KMS-11 (cell line): ENCODE measurements at regions not wholly inside any gene's neighbourhood (a gene's known extent, or its start where the extent isn't known, plus 50 kb on each side); places are given as distances from the start of the nearest gene placed in this dataset.
"Not testable (repeated sequence)": the region's sequence is repeated elsewhere in the genome, so short reads cannot be mapped to it uniquely, and the experiment has no call there.

Source experiments
- H2AFZ ChIP-seq: fragments of 200-600 bp; sonication (generic); 2 replicates; pipeline ENCODE4 v1.6.1; 2016; ENCODE audit warnings: antibody characterized with exemption, mixed run types, low read depth
- H3K27ac ChIP-seq: fragments of 200-600 bp; sonication (generic); 2 replicates; pipeline ENCODE4 v1.6.1; 2016; ENCODE audit warnings: mild to moderate bottlenecking, mixed run types
- H3K27me3 ChIP-seq: fragments of 200-600 bp; sonication (generic); 2 replicates; pipeline ENCODE4 v1.6.1; 2017; ENCODE audit warnings: mild to moderate bottlenecking, low read depth, mixed run types, moderate library complexity; ENCODE audit not compliant: insufficient read depth
- H3K36me3 ChIP-seq: fragments of 200-600 bp; sonication (generic); 2 replicates; pipeline ENCODE4 v1.6.1; 2017; ENCODE audit warnings: mild to moderate bottlenecking, mixed run types; ENCODE audit not compliant: insufficient read depth
- H3K4me1 ChIP-seq: fragments of 200-600 bp; sonication (generic); 2 replicates; pipeline ENCODE4 v1.6.1; 2016; ENCODE audit warnings: mild to moderate bottlenecking, low read depth, mixed run types; ENCODE audit not compliant: poor library complexity, severe bottlenecking
- H3K4me2 ChIP-seq: fragments of 200-600 bp; sonication (generic); 2 replicates; pipeline ENCODE4 v1.7.0; 2016; ENCODE audit warnings: mild to moderate bottlenecking, mixed run types
- H3K4me3 ChIP-seq: fragments of 200-600 bp; sonication (generic); IDR thresholded peaks from 2 replicates; pipeline ENCODE4 v1.6.1; 2017; ENCODE audit warnings: low read depth, low read length, mixed read lengths; ENCODE audit not compliant: insufficient read depth
- H3K79me2 ChIP-seq: fragments of 200-600 bp; sonication (generic); 2 replicates; pipeline ENCODE4 v1.6.1; 2016; ENCODE audit warnings: low read depth, mixed run types; ENCODE audit not compliant: insufficient read depth
- H3K9ac ChIP-seq: fragments of 200-600 bp; sonication (generic); 2 replicates; pipeline ENCODE4 v1.6.1; 2016; ENCODE audit warnings: mild to moderate bottlenecking, mixed run types
- H4K20me1 ChIP-seq: fragments of 200-600 bp; sonication (generic); 2 replicates; pipeline ENCODE4 v1.6.1; 2016; ENCODE audit warnings: mild to moderate bottlenecking, mixed run types; ENCODE audit not compliant: insufficient read depth

DNA sequence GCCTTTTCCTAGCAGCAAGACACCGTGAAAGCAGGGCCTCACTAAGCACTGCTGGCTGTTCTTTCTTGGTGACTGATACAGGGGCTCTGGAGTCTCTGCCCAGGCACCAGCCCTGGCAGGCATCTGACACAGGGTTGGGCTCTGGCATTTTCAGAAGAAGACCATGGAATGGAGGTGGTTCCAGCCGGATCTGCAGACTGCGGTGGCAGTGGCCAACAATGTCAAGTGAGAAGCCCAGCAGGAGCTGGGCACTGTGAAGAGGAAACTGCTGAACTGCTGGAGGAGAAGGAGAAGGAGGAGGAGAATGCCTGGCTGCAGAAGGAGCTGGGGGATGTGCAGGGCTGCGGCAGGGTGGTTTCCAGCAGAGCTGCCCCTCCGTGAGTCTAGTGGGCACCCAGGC is 101.8 kb downstream of the TBC1D26 start:
- not testable (repeated sequence) for H3K79me2 ChIP-seq, H3K27ac ChIP-seq, H2AFZ ChIP-seq, H3K36me3 ChIP-seq, H3K4me1 ChIP-seq, H3K27me3 ChIP-seq, H3K9ac ChIP-seq, H3K4me2 ChIP-seq, H3K4me3 ChIP-seq, H4K20me1 ChIP-seq

DNA sequence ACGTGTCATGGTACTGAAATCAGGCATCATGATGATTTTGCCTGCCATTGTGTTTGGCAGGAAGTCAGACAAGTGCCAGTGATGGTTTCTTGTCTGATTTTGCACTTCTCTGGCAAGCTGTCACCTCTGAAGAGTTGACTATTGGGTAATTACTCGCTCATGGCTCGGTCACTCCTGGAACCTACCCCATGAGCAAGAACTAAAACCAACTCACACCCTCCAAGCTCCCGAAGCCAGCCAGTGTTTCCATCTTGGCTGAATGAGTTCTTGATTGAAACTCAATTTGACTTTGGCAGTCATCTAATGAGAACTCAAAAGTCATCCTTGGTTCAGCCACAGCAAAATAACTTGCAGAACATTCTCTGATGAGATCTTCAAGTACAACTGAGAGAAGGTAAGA is 103.4 kb downstream of the TBC1D26 start:
- not testable (repeated sequence) for H3K4me1 ChIP-seq, H3K27me3 ChIP-seq, H4K20me1 ChIP-seq, H3K4me3 ChIP-seq, H3K9ac ChIP-seq, H3K27ac ChIP-seq, H3K79me2 ChIP-seq, H3K36me3 ChIP-seq, H3K4me2 ChIP-seq, H2AFZ ChIP-seq

DNA sequence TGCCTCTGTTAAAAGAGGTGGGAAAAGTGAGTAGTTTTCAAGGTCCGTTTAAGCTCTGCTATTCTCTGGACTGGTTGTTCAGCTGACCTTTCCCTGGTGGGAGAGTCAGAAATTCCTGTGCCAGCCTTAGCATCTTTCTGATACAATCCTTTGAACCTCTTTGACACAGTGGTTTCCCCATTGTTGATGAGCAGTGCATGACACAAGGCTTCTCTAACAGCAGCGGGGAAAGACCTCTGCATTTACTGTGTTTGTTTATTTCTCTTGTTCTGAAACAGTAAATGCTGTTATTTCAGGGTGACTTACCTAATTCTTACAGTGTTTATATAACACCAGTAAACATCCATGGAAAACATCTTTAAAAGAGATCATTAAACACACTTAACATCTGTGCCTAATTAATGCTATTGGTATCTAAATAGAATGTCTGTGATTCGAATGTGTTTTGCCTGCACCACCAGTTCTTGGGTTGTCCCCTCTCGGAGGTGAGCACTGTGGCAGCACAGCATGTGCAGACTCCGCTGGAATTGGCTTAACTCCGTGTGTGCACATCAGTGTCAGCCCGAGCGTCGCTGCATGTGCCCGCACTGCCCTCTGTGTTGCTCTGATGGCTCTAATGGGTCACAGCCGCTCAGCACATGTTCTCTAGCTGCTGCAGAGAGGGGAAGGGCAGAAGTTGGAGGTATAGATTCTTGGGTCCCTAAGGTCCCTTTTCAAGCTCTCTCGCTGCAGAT is 104.3 kb downstream of the TBC1D26 start:
- H2AFZ ChIP-seq, H3K4me1 ChIP-seq, H3K4me3 ChIP-seq, H3K4me2 ChIP-seq, H4K20me1 ChIP-seq, H3K36me3 ChIP-seq, H3K27ac ChIP-seq, H3K79me2 ChIP-seq, H3K27me3 ChIP-seq, H3K9ac ChIP-seq: not testable (repeated sequence)

DNA sequence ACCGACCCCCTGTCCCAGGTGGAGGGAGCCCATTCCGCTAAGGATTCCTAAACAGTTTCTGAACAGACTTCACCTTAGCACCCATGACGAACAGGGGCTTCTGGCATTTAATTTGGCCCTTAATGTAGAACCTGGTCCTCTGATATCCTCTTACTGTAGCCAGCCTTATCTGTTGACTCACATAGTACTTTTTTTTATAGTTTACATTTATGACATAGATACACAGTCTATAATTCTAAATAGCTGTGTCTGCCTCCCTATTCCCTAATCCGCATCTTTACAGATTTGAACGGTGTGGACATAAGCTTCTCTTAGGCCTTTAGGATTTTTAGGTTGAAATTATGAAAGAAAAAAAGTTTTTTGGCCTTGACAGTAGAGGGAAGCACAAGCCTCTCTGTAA is 104.9 kb downstream of the TBC1D26 start:
- not testable (repeated sequence) for H3K79me2 ChIP-seq, H3K4me3 ChIP-seq, H3K27me3 ChIP-seq, H3K36me3 ChIP-seq, H3K4me2 ChIP-seq, H3K27ac ChIP-seq, H3K4me1 ChIP-seq, H3K9ac ChIP-seq, H2AFZ ChIP-seq, H4K20me1 ChIP-seq

DNA sequence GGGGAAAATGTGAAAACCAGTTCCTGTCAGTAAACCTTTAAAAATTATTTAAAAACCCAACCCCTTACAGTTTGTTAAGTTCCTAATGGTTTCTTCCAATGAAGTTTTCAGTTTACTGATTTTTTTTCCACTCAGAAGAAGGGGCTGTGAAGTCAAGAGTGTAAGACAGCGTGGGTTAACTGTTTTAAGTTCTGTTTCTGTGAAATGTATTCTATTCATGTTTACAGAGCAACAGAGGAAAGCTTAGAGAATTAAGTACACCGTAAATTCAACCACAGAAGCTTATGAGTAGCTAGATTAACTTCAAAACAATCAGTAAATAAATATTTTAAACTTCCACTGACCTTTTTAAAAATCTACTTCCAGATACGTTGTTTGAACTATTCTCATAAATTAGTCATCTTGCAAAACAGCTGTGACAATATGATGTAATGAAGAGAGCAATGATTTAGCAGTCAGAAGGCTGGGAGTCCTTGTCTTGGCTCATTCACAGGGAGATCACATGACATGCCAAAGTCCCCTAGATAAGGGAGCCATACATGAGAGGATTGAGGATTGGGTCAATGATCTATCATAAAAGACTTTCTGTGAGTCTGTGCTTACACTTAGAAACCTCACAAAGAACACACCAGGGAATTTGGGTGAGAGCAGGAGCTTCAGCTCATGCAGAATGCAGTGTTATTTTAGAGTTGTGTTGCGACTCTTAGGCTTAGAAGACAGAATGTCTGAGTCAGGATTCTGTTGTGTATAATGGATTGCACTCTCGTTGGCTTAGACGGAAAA is 97.3 kb upstream of the ADORA2B start:
- not testable (repeated sequence) for H3K4me2 ChIP-seq, H3K4me1 ChIP-seq, H3K4me3 ChIP-seq, H3K36me3 ChIP-seq, H4K20me1 ChIP-seq, H3K27me3 ChIP-seq, H3K79me2 ChIP-seq, H2AFZ ChIP-seq, H3K27ac ChIP-seq, H3K9ac ChIP-seq

DNA sequence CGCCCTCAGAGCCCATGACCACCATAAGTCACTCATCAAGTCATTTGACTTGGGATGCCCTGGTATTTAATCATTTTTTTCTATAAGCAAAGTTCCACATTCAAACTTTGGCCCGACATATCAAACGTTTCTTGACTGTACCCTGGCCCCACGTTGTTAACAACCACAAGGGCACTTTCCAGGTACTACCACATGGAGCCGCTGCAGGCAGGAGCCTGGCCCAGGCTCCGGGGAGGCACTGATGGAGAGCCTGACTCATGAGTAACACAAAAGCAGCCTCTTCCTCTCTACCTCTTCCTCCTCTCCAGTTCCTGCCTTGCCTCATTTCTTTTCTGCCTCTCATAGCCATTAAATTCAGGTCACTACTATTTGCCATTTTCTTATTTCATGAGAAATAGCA is 95.9 kb upstream of the ADORA2B start:
- H3K79me2 ChIP-seq, H3K27ac ChIP-seq: not testable (repeated sequence)

DNA sequence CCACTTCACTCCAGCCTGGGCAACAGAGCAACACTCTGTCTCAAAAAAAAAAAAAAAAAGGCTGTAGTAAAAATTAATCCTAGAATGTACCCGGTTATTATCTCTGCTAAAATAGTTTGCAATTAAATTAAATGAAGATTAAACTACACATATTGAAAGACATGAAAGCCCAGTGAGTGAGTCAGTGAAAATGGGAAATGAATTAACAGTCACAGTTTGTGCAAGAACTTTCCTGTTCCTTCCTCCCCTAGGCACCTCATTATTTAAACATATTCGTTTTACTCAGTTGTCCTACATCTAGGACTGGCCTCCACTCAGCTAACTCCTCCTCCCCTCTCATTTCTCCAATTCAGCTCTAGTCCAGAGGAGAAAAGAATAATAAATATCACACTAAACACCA is 94.9 kb upstream of the ADORA2B start:
- H3K27ac ChIP-seq, H4K20me1 ChIP-seq, H3K27me3 ChIP-seq, H2AFZ ChIP-seq, H3K9ac ChIP-seq, H3K4me3 ChIP-seq, H3K4me1 ChIP-seq, H3K36me3 ChIP-seq, H3K4me2 ChIP-seq, H3K79me2 ChIP-seq: not testable (repeated sequence)

More for the DNA sequence above, 95.9 kb upstream of the ADORA2B start:
- not testable (repeated sequence) for H3K27me3 ChIP-seq, H3K9ac ChIP-seq, H3K4me3 ChIP-seq, H2AFZ ChIP-seq, H3K4me2 ChIP-seq, H3K36me3 ChIP-seq, H3K4me1 ChIP-seq, H4K20me1 ChIP-seq

DNA sequence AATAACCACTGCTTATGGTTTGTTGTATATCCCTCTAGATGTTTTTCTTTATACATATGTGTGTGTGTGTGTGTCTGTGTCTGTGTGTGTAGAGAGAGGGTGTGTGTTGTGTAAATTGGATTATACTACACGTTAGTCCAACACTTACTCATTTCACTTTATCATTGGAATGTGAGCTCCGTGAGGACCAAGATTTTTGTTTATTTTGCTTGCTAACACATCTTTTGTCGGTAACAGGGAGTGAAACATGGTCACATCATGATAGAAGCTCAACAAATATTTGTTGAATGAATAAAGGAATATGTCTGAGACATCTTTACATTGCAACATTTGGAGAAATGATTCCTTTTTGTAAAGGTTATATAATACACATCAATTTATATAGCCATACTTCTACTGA is 94.2 kb upstream of the ADORA2B start:
- not testable (repeated sequence) for H3K4me3 ChIP-seq, H3K9ac ChIP-seq, H3K27me3 ChIP-seq, H4K20me1 ChIP-seq, H3K4me2 ChIP-seq, H2AFZ ChIP-seq, H3K36me3 ChIP-seq, H3K79me2 ChIP-seq, H3K4me1 ChIP-seq, H3K27ac ChIP-seq

- H3K4me2 ChIP-seq, H3K9ac ChIP-seq, H2AFZ ChIP-seq, H3K27ac ChIP-seq, H3K36me3 ChIP-seq, H3K27me3 ChIP-seq, H4K20me1 ChIP-seq, H3K4me1 ChIP-seq, H3K79me2 ChIP-seq, H3K4me3 ChIP-seq: not testable (repeated sequence)
Measured at GRCh38 chr17:15852863-15853262, 92.1 kb upstream of the ADORA2B start.

DNA sequence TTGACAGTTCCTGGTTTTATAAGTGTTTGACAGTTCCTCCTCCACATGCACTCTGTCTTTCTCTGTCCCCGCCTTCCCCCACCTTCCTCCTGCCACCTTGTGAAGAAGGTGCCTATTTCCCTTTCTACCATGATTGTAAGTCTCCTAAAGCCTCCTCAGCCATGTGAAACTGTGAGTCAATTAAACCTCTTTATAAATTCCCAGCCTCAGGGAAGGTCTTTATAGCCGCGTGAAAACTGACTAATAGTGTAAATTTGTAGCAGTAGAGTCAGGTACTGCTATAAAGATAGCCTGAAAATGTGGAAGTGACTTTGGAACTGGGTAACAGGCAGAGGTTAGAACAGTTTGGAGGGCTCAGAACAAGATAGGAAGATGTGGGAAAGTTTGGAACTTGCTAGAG is 88.7 kb upstream of the ADORA2B start:
- H3K9ac ChIP-seq, H3K4me2 ChIP-seq, H2AFZ ChIP-seq, H3K79me2 ChIP-seq, H3K4me1 ChIP-seq, H3K27me3 ChIP-seq, H3K27ac ChIP-seq, H3K4me3 ChIP-seq, H3K36me3 ChIP-seq, H4K20me1 ChIP-seq: not testable (repeated sequence)
